HEK293T (cell line): ENCODE measurements at regions not wholly inside any gene's neighbourhood (a gene's known extent, or its start where the extent isn't known, plus 50 kb on each side); places are given as distances from the start of the nearest gene placed in this dataset.

ENCODE experiments used
- BHLHE40 ChIP-seq: fragments of 450-650 bp; IDR thresholded peaks from 2 replicates; pipeline ENCODE4 v1.6.1; 2016; ENCODE audit warnings: mild to moderate bottlenecking, moderate library complexity, borderline replicate concordance
- CTBP1 ChIP-seq: fragments of 450-650 bp; IDR thresholded peaks from 2 replicates; pipeline ENCODE4 v1.6.1; 2016; ENCODE audit warnings: borderline replicate concordance
- ELF4 ChIP-seq: fragments of 450-650 bp; IDR thresholded peaks from 2 replicates; pipeline ENCODE4 v1.6.1; 2017; ENCODE audit warnings: antibody characterized with exemption
- FOXK2 ChIP-seq: fragments of 450-650 bp; IDR thresholded peaks from 2 replicates; pipeline ENCODE4 v1.6.1; 2016; ENCODE audit warnings: mild to moderate bottlenecking
- HDGF ChIP-seq: fragments of 450-650 bp; IDR thresholded peaks from 2 replicates; pipeline ENCODE4 v1.6.1; 2017; ENCODE audit warnings: antibody characterized with exemption, borderline replicate concordance
- SP1 ChIP-seq: fragments of 450-650 bp; IDR thresholded peaks from 2 replicates; pipeline ENCODE4 v1.6.1; 2017

DNA sequence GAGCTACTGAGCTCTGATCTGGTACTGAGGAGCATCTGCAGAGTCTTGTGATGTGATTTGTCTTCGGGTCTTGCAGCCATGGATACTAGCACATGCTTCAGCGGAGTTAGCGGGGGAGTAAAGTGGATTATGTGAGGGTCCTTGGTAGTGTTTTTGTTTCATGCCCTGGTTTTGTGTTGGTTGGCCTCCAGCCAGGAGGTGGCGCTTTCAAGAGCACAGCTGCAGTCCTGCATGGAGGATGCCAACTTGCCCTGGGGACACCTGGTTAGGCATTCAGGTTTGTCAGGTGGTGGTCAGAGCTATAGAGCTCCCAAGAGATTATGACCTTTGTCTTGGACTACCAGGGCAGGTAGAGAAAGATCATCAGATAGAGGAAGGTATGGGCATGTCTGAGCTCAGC is 185.8 kb upstream of the CDH6 start:
- TF ChIP-seq BHLHE40 (no peak), FOXK2 (no peak), ELF4 (no peak), HDGF (no peak), SP1 (no peak), CTBP1 (no peak)
